GM12864 (cell line): ENCODE measurements at regions not wholly inside any gene's neighbourhood (a gene's known extent, or its start where the extent isn't known, plus 50 kb on each side); places are given as distances from the start of the nearest gene placed in this dataset.

Experiments
- DNase-seq: peaks from one replicate; pipeline ENCODE4 v3.0.0-alpha.2; 2011; ENCODE audit warnings: low read depth
- H3K4me3 ChIP-seq: 2 replicates; pipeline ENCODE4 v1.5.1; 2011; ENCODE audit warnings: mild to moderate bottlenecking, low read depth, low read length, control low read depth
- CTCF ChIP-seq: IDR thresholded peaks from 2 replicates; pipeline ENCODE4 v1.5.1; 2011; ENCODE audit warnings: low read depth, mild to moderate bottlenecking, moderate library complexity, low read length, control low read depth, inconsistent platforms; ENCODE audit errors: missing control alignments

DNA sequence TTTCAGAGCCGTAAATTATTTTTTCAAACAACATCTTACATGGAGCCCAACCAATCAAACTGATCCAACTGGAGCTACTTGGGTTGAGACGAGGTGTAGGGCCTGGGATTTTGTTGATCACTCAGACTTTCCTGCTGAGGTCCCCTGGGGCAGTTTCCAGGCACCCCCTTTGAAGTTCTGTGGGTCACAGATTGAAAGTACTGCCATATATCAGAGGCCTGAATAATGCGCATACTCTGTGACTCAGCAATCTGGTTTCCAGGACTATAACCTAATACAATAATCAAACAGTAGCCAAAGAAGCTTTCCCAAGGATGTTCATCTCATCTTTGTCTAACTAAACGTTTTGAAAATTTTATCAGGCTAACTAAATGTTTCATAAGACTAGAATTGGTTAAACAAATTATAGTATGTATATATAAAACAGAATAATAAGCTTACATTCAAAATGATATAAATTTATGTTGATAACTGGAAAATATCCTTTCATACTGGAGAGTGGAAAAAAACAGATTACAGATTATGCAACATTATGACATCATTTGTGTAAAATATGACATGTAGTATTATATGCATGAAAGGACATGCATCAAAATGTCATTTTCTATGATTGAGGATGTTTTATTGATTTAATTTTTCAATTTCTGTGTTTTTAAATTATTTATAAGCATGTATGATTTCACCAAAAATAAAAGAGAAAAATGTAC, 617.1 kb downstream of the NTRK3 start:
- no peak for DNase-seq
- TF ChIP-seq CTCF, result no peak
- no peak overlapping the region for H3K4me3 ChIP-seq

- DNase-seq, result no peak
- no peak for TF ChIP-seq CTCF
Observed at GRCh38 chr15:87638554-87639083, 617.9 kb downstream of the NTRK3 start.

DNA sequence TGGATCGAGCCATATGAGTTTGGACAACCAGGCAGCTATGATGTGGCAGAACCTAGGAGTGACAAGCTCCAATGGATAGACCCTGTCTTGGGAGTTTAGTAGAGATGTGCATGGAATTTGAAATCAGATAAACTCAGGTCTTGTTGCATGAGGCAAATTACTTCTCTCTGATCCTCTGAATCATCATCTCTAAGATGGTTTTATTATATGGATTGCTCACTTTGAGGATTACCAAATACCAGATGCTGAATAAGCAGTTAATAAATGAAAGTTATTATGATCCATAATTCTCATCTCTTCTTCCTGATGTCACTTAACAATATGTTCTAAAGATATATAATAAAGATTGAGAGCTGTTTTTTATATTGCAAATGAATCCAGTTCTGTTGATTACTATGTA, 622.2 kb downstream of the NTRK3 start:
- no peak for DNase-seq
- no peak overlapping the region for H3K4me3 ChIP-seq
- TF ChIP-seq CTCF, result no peak

More at GRCh38 chr15:87638554-87639083, 617.9 kb downstream of the NTRK3 start:
- H3K4me3 ChIP-seq, result no peak overlapping the region

- no peak for TF ChIP-seq CTCF
- no peak for DNase-seq
- H3K4me3 ChIP-seq, result no peak overlapping the region
Observed at GRCh38 chr15:87633525-87633924, 623.0 kb downstream of the NTRK3 start.

GRCh38 chr15:87632364-87632763, 624.2 kb downstream of the NTRK3 start:
- TF ChIP-seq CTCF, result no peak

GRCh38 chr15:87631775-87632174, 624.8 kb downstream of the NTRK3 start:
- no peak for TF ChIP-seq CTCF
- no peak for DNase-seq
- H3K4me3 ChIP-seq, result no peak overlapping the region

More at GRCh38 chr15:87632364-87632763, 624.2 kb downstream of the NTRK3 start:
- H3K4me3 ChIP-seq, result no peak overlapping the region
- no peak for DNase-seq

- DNase-seq, result no peak
- TF ChIP-seq CTCF, result no peak
- H3K4me3 ChIP-seq, result no peak overlapping the region
Observed at GRCh38 chr15:87631093-87631492, 625.4 kb downstream of the NTRK3 start.
